HepG2 (cell line): ENCODE measurements at regions not wholly inside any gene's neighbourhood (a gene's known extent, or its start where the extent isn't known, plus 50 kb on each side); places are given as distances from the start of the nearest gene placed in this dataset.
"Not testable (repeated sequence)": the region's sequence is repeated elsewhere in the genome, so short reads cannot be mapped to it uniquely, and the experiment has no call there.

ENCODE experiments used
- ATAC-seq: fragments of 200-7000 bp; cut with Tn5 transposase; 3 replicates; pipeline ENCODE4 v1.9.1; 2020; ENCODE audit warnings: mild to moderate bottlenecking, moderate library complexity
- BruUV-seq: library from RNA; stranded (reverse); fragments of 400-500 nt; replicated peaks from 2 replicates; lab custom pipeline; 2021; lab: Mats Ljungman, UMichigan
- CTCF ChIA-PET: fragments of 300-600 bp; formaldehyde crosslinking; extraction: SDS; loops from one replicate; lab custom pipeline; 2021; ENCODE audit warnings: low total read pairs, inconsistent platforms, low intra/inter-chr PET ratio; lab: Yijun Ruan, JAX
- POLR2A ChIA-PET: fragments of 350-600 bp; sonication (Branson Sonifier 250); formaldehyde crosslinking; loops from one replicate; lab custom pipeline; 2020; ENCODE audit warnings: antibody characterized with exemption, inconsistent platforms; lab: Yijun Ruan, JAX
- DNase-seq: peaks from one replicate; pipeline ENCODE4 v3.0.0-alpha.2; 2015; ENCODE audit warnings: low spot score
- FAIRE-seq: peaks from 3 replicates; lab custom pipeline; 2011; peaks lifted over from hg19 to GRCh38; lab: Jason Lieb, UNC
- H2AFZ ChIP-seq: one replicate; pipeline ENCODE4 v1.6.1; 2011; ENCODE audit warnings: low read length, inconsistent platforms
- H3K27ac ChIP-seq: fragments of 300-600 bp; 3 replicates; pipeline ENCODE4 v1.8.0; 2011; ENCODE audit warnings: mixed run types, mild to moderate bottlenecking, mixed read lengths, low read length, inconsistent platforms; ENCODE audit not compliant: insufficient read depth; ENCODE audit errors: extremely low read length
- H3K27me3 ChIP-seq, 2 experiments: fragments of 200-600 bp in 1 of 2; 2 replicates in 1 of 2; 3 replicates in 1 of 2; pipeline versions ENCODE4 v1.6.0 to v1.8.0; 2011; ENCODE audit warnings: low read length in 2 of 2, mild to moderate bottlenecking in 2 of 2, moderate library complexity in 2 of 2, inconsistent platforms in 1 of 2; ENCODE audit not compliant: insufficient read depth in 2 of 2, control insufficient read depth in 1 of 2
- H3K36me3 ChIP-seq, 2 experiments: fragments of 200-600 bp in 1 of 2; replicated peaks in 1 of 2; 2 replicates in 1 of 2; 3 replicates in 1 of 2; pipeline versions ENCODE4 v1.5.1 to v1.8.0; 2011; ENCODE audit warnings: low read length in 2 of 2, inconsistent platforms in 1 of 2; ENCODE audit not compliant: insufficient read depth in 2 of 2, control insufficient read depth in 1 of 2
- H3K4me1 ChIP-seq: 2 replicates; pipeline ENCODE4 v1.5.1; 2012; ENCODE audit warnings: low read length, inconsistent platforms; ENCODE audit not compliant: insufficient read depth
- H3K4me2 ChIP-seq: 2 replicates; pipeline ENCODE4 v1.6.0; 2011; ENCODE audit warnings: low read depth, low read length, inconsistent platforms
- H3K4me3 ChIP-seq, 3 experiments: fragments of 200-600 bp in 1 of 3; sonication (generic), shearing (Covaris generic) in 1 of 3; replicated peaks in 1 of 3; 2 replicates each; pipeline ENCODE4 v1.5.1; 2011 to 2016; ENCODE audit warnings: low read length in 3 of 3, inconsistent platforms in 2 of 3, low read depth in 2 of 3, mild to moderate bottlenecking in 2 of 3, control low read depth in 1 of 3, mixed read lengths in 1 of 3; ENCODE audit not compliant: insufficient read depth in 1 of 3
- H3K79me2 ChIP-seq: one replicate; pipeline ENCODE4 v1.6.1; 2011; ENCODE audit warnings: low read length, inconsistent platforms; ENCODE audit not compliant: insufficient read depth
- H3K9ac ChIP-seq: 2 replicates; pipeline ENCODE4 v1.6.0; 2011; ENCODE audit warnings: mild to moderate bottlenecking, low read depth, low read length, inconsistent platforms; ENCODE audit not compliant: insufficient read depth
- H3K9me3 ChIP-seq: 2 replicates; pipeline ENCODE4 v1.5.1; 2012; ENCODE audit warnings: mild to moderate bottlenecking, low read length
- H4K20me1 ChIP-seq: 2 replicates; pipeline ENCODE4 v1.6.0; 2011; ENCODE audit warnings: inconsistent platforms, mild to moderate bottlenecking, low read length, moderate library complexity; ENCODE audit not compliant: insufficient read depth
- FOXM1 ChIP-seq: sonication (generic); formaldehyde crosslinking; IDR thresholded peaks from 2 replicates; pipeline ENCODE4 v1.5.0; 2020; ENCODE audit warnings: missing genetic modification reagents
- ZBTB21 ChIP-seq: sonication (generic); formaldehyde crosslinking; IDR thresholded peaks from 2 replicates; pipeline ENCODE4 v1.4.0; 2020; ENCODE audit warnings: missing genetic modification reagents
- WGBS: methylation state at CpG from one replicate; pipeline ENCODE4 v1.1.6; 2017; ENCODE audit warnings: low lambda C conversion rate; 5-methylcytosine and 5-hydroxymethylcytosine counted together
- in situ Hi-C: cut with HindIII; loops from 2 replicates; pipeline ENCODE4 v1.10.0; 2017; ENCODE audit warnings: low pct_unique_long_range_greater_than_20kb; ENCODE audit not compliant: extremely low pct_ligation_motif_present
- intact Hi-C: fragments of 100-400 bp; cut with micrococcal nuclease; formaldehyde crosslinking; loops from one replicate; pipeline ENCODE4 v1.10.0; 2022; ENCODE audit not compliant: unreplicated experiment
- TF ChIP-seq, protein P1 (sequence below): sonication (generic); formaldehyde crosslinking; IDR thresholded peaks from 2 replicates; pipeline ENCODE4 v1.5.0; 2020; ENCODE audit warnings: missing genetic modification reagents

- 20% methylated on average over 4 of the region's 4 CpGs for WGBS
- Histone ChIP-seq H4K20me1 (no peaks in the 10 kb centered on the region), H3K9ac (no peak overlapping the region), H3K9me3 (no peaks in the 10 kb centered on the region), H3K4me3 (no peak overlapping the region), H3K4me1 (no peaks in the 10 kb centered on the region), H3K79me2 (no peaks in the 10 kb centered on the region), H2AFZ (no peak overlapping the region), H3K27me3 (no peaks in the 10 kb centered on the region; a peak in 1 of 5 replicates), H3K27ac (no peak overlapping the region)
- BruUV-seq, result no TSS peak
- no peak for ATAC-seq
- CTCF ChIA-PET, result no interaction called here
- intact Hi-C loops, result no loop called here
- no peak for DNase-seq
- in situ Hi-C loops, result no loop called here
- no peak for FAIRE-seq
- TF ChIP-seq, protein P1, sequence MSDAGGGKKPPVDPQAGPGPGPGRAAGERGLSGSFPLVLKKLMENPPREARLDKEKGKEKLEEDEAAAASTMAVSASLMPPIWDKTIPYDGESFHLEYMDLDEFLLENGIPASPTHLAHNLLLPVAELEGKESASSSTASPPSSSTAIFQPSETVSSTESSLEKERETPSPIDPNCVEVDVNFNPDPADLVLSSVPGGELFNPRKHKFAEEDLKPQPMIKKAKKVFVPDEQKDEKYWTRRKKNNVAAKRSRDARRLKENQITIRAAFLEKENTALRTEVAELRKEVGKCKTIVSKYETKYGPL, result no peak
- TF ChIP-seq ZBTB21 (CRISPR knock-in tag) (no peak), FOXM1 (CRISPR knock-in tag) (no peak)
- TF ChIP-seq, all 625 proteins: peak for 0
- Histone ChIP-seq H3K4me2 (no peak overlapping the region), H3K36me3 (no peaks in the 10 kb centered on the region)
- POLR2A ChIA-PET, result no interaction called here
Observed at GRCh38 chr5:29460971-29461559, 1732.4 kb upstream of the CDH6 start.

DNA sequence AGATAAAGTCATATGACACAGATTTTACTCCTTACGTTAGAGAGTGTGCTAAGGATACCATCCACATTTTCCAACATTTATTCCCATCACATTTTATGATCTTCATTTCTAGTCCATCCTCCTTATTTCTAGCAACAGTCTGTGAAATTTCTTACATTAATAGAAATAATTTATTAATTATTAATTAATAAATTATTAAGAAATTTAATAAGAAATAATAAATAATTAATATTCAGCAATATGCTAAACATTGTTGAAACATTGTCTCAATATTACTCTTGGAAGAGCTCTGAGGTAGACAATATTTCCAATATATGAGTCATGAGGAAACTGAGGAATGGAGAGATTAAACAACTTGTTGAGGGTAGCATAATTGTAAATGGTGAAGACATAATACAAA lies 1742.5 kb upstream of the CDH6 start:
- H3K9me3 ChIP-seq, H2AFZ ChIP-seq, BruUV-seq, H3K36me3 ChIP-seq, H3K9ac ChIP-seq, H3K27me3 ChIP-seq, H3K4me3 ChIP-seq, POLR2A ChIA-PET, CTCF ChIA-PET, H3K4me2 ChIP-seq, intact Hi-C loops, H3K79me2 ChIP-seq, FAIRE-seq, H4K20me1 ChIP-seq, ATAC-seq, in situ Hi-C loops, DNase-seq, H3K4me1 ChIP-seq, H3K27ac ChIP-seq: not testable (repeated sequence)
- WGBS, result 75% methylated on average over 1 of the region's 1 CpG
